GM12891 (cell line): ENCODE measurements at regions not wholly inside any gene's neighbourhood (a gene's known extent, or its start where the extent isn't known, plus 50 kb on each side); places are given as distances from the start of the nearest gene placed in this dataset.

Source experiments
- POLR2A ChIP-seq: IDR thresholded peaks from 2 replicates; pipeline ENCODE4 v1.6.1; 2011; ENCODE audit warnings: low read depth, low read length, control low read depth
- POLR2AphosphoS5 ChIP-seq: IDR thresholded peaks from 2 replicates; pipeline ENCODE4 v1.6.1; 2011; ENCODE audit warnings: low read depth, low read length, control low read depth
- POU2F2 ChIP-seq: IDR thresholded peaks from 2 replicates; pipeline ENCODE4 v1.6.1; 2011; ENCODE audit warnings: low read depth, mild to moderate bottlenecking, control low read depth, low read length, moderate library complexity
- SPI1 ChIP-seq: IDR thresholded peaks from 2 replicates; pipeline ENCODE4 v1.6.1; 2011; ENCODE audit warnings: low read depth, low read length, control low read depth
- TAF1 ChIP-seq: IDR thresholded peaks from 2 replicates; pipeline ENCODE4 v1.6.1; 2011; ENCODE audit warnings: low read depth, low read length, control low read depth

DNA sequence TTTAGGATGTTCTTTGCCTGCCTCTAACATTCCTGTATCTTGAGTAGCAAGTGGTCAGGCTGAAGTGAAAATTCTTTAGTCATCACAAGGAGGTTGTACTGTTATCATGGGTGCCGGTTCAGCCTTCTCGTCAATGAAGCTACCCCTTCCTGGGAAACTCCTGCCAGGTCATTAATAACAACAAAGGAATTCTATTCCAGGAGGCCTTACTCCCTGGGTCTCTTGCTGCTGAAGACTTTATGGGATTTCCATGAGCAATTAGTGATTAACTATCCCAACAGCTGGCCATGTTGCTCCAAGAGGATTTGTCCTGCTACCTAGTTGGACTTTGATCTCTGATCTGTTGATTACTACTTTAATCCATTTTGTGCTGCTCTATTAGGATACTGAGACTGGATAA, 62.7 kb upstream of the ELOVL5 start:
- no peak for TF ChIP-seq SPI1
- no peak for TF ChIP-seq POLR2AphosphoS5
- TF ChIP-seq POLR2A, result no peak
- TF ChIP-seq POU2F2, result no peak
- TF ChIP-seq TAF1, result no peak
